SK-N-SH treated with all-trans-retinoic acid at 6 μM for 48 hours (cell line): ENCODE measurements at regions not wholly inside any gene's neighbourhood (a gene's known extent, or its start where the extent isn't known, plus 50 kb on each side); places are given as distances from the start of the nearest gene placed in this dataset.

Experiments
- ATAC-seq: fragments of 200-7000 bp; cut with Tn5 transposase; 3 replicates; pipeline ENCODE4 v1.9.1; 2020; ENCODE audit warnings: mild to moderate bottlenecking, moderate library complexity
- ARNTL ChIP-seq: fragments of 450-650 bp; formaldehyde crosslinking; IDR thresholded peaks from 2 replicates; pipeline ENCODE4 v1.5.0; 2020; ENCODE audit warnings: low read depth, mild to moderate bottlenecking, moderate library complexity, borderline replicate concordance
- BACH2 ChIP-seq: fragments of 250-450 bp; sonication (Bioruptor Pico); IDR thresholded peaks from 2 replicates; pipeline ENCODE4 v1.9.0; 2021; ENCODE audit warnings: mild to moderate bottlenecking, borderline replicate concordance
- CSDC2 ChIP-seq: fragments of 250-450 bp; sonication (Bioruptor Pico); IDR thresholded peaks from 2 replicates; pipeline ENCODE4 v1.5.0; 2020; ENCODE audit warnings: mild to moderate bottlenecking, moderate library complexity
- ESRRG ChIP-seq: fragments of 250-450 bp; sonication (Bioruptor Pico); IDR thresholded peaks from 2 replicates; pipeline ENCODE4 v1.6.1; 2021; ENCODE audit warnings: mild to moderate bottlenecking
- GLIS3 ChIP-seq: fragments of 250-450 bp; sonication (Bioruptor Pico); IDR thresholded peaks from 2 replicates; pipeline ENCODE4 v1.5.0; 2020; ENCODE audit warnings: mild to moderate bottlenecking, moderate library complexity
- ISL1 ChIP-seq: fragments of 250-450 bp; sonication (Bioruptor Pico); IDR thresholded peaks from 2 replicates; pipeline ENCODE4 v2.1.2; 2022; ENCODE audit warnings: mild to moderate bottlenecking, moderate library complexity
- OSR1 ChIP-seq: fragments of 250-450 bp; sonication (Bioruptor Pico); IDR thresholded peaks from 2 replicates; pipeline ENCODE4 v1.8.0; 2022; ENCODE audit warnings: moderate library complexity, mild to moderate bottlenecking, inconsistent platforms
- RARB ChIP-seq: fragments of 250-450 bp; sonication (Bioruptor Pico); IDR thresholded peaks from 2 replicates; pipeline ENCODE4 v1.8.0; 2021; ENCODE audit warnings: mild to moderate bottlenecking, moderate library complexity
- SNAI2 ChIP-seq: fragments of 250-450 bp; sonication (Bioruptor Pico); IDR thresholded peaks from 2 replicates; pipeline ENCODE4 v1.5.0; 2020; ENCODE audit warnings: mild to moderate bottlenecking, moderate library complexity
- TCF4 ChIP-seq: fragments of 250-450 bp; sonication (Bioruptor Pico); IDR thresholded peaks from 2 replicates; pipeline ENCODE4 v1.8.0; 2021; ENCODE audit warnings: mild to moderate bottlenecking, moderate library complexity, borderline replicate concordance
- TOX ChIP-seq: fragments of 250-450 bp; sonication (Bioruptor Pico); IDR thresholded peaks from 2 replicates; pipeline ENCODE4 v1.8.0; 2021; ENCODE audit warnings: mild to moderate bottlenecking, moderate library complexity, borderline replicate concordance
- ZFP3 ChIP-seq: fragments of 250-450 bp; sonication (Bioruptor Pico); IDR thresholded peaks from 2 replicates; pipeline ENCODE4 v1.5.0; 2020; ENCODE audit warnings: mild to moderate bottlenecking, moderate library complexity
- ZFP30 ChIP-seq: fragments of 450-650 bp; formaldehyde crosslinking; IDR thresholded peaks from 2 replicates; pipeline ENCODE4 v1.5.0; 2022; ENCODE audit warnings: mild to moderate bottlenecking, moderate library complexity
- ZNF565 ChIP-seq: fragments of 450-650 bp; formaldehyde crosslinking; conservative IDR thresholded peaks from 2 replicates; pipeline ENCODE4 v1.5.0; 2020; ENCODE audit warnings: low read depth, mild to moderate bottlenecking, moderate library complexity
- ZNF70 ChIP-seq: fragments of 450-650 bp; formaldehyde crosslinking; IDR thresholded peaks from 2 replicates; pipeline ENCODE4 v1.5.0; 2020; ENCODE audit warnings: mild to moderate bottlenecking, moderate library complexity
- ZNF8 ChIP-seq: fragments of 450-650 bp; formaldehyde crosslinking; IDR thresholded peaks from 2 replicates; pipeline ENCODE4 v1.5.0; 2020; ENCODE audit warnings: mild to moderate bottlenecking, moderate library complexity
- TF ChIP-seq, protein P1 (sequence below): fragments of 250-450 bp; sonication (Bioruptor Pico); IDR thresholded peaks from 2 replicates; pipeline ENCODE4 v1.5.1; 2020; ENCODE audit warnings: low read depth, mild to moderate bottlenecking, moderate library complexity
- TF ChIP-seq, protein P2 (sequence below): fragments of 250-450 bp; sonication (Bioruptor Pico); IDR thresholded peaks from 2 replicates; pipeline ENCODE4 v1.8.0; 2020; ENCODE audit warnings: mild to moderate bottlenecking, moderate library complexity, borderline replicate concordance
- TF ChIP-seq, protein P3 (sequence below): fragments of 250-450 bp; sonication (Bioruptor Pico); IDR thresholded peaks from 2 replicates; pipeline ENCODE4 v1.5.0; 2020; ENCODE audit warnings: mild to moderate bottlenecking, moderate library complexity
- TF ChIP-seq, protein P4 (sequence below): fragments of 250-450 bp; sonication (Bioruptor Pico); IDR thresholded peaks from 2 replicates; pipeline ENCODE4 v1.5.1; 2021; ENCODE audit warnings: mild to moderate bottlenecking, moderate library complexity

DNA sequence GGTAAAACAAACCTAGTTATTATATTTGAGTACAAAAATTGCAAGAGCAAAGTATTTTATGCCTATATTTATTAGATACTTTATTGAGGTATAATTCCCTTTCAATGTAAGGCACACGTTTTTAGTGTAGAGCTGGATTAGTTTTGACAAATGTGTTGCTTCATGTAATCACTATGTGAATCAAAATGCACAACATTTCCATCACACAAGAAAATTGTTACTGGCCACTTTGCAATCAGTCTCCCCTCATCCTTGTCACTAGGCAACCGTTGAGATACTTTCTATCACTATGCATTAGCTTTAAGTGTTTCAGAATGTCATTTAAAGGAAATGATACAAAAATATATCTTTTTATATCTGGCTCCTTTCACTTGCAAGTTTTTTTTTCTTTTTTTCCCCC is 531.0 kb downstream of the CCER1 start:
- TF ChIP-seq, protein P1, sequence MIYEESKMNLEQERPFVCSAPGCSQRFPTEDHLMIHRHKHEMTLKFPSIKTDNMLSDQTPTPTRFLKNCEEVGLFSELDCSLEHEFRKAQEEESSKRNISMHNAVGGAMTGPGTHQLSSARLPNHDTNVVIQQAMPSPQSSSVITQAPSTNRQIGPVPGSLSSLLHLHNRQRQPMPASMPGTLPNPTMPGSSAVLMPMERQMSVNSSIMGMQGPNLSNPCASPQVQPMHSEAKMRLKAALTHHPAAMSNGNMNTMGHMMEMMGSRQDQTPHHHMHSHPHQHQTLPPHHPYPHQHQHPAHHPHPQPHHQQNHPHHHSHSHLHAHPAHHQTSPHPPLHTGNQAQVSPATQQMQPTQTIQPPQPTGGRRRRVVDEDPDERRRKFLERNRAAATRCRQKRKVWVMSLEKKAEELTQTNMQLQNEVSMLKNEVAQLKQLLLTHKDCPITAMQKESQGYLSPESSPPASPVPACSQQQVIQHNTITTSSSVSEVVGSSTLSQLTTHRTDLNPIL (CRISPR knock-in tag): no peak
- ATAC-seq: no peak

DNA sequence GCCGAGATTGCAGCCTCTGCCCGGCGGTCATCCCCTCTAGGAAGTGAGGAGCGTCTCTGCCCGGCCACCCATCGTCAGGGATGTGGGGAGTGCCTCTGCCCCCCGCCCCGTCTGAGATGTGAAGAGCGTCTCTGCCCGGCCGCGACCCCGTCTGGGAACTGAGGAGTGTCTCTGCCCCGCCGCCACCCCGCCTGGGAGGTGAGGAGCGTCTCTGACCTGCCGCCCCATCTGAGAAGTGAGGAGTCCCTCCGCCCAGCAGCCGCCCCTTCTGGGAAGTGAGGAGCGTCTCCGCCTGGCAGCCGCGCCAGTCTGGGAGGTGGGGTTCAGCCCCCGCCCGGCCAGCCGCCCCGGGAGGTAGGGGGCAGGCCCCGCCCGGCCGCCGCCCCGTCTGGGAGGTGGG is 544.0 kb downstream of the CCER1 start:
- no peak for ATAC-seq
- TF ChIP-seq, protein P2, sequence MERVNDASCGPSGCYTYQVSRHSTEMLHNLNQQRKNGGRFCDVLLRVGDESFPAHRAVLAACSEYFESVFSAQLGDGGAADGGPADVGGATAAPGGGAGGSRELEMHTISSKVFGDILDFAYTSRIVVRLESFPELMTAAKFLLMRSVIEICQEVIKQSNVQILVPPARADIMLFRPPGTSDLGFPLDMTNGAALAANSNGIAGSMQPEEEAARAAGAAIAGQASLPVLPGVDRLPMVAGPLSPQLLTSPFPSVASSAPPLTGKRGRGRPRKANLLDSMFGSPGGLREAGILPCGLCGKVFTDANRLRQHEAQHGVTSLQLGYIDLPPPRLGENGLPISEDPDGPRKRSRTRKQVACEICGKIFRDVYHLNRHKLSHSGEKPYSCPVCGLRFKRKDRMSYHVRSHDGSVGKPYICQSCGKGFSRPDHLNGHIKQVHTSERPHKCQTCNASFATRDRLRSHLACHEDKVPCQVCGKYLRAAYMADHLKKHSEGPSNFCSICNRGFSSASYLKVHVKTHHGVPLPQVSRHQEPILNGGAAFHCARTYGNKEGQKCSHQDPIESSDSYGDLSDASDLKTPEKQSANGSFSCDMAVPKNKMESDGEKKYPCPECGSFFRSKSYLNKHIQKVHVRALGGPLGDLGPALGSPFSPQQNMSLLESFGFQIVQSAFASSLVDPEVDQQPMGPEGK: no peak
- TF ChIP-seq OSR1: no peak
- TF ChIP-seq RARB (CRISPR knock-in tag): no peak
- no peak for TF ChIP-seq TOX (CRISPR knock-in tag)
- no peak for TF ChIP-seq ZNF70 (CRISPR knock-in tag)

DNA sequence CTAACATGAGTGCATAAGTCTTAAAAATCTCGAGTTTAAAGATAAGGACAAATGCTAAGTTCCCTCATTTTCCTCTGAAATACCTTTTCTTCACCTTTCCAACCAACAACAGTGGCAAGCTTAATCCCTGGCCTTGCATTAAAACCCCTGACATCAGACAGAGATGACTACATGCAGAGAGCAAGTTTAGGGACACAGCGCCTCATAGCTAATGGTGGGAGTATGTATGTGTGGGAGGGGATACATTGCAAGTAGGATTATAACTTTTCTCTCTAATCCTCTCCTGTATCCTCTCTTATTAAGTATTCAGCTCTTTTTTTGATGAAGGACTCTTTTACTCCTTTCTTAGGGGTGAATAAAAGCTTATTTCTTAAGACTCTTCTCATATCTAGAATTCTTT is 547.1 kb downstream of the CCER1 start:
- TF ChIP-seq, protein P1 (CRISPR knock-in tag): no peak
- TF ChIP-seq, protein P3, sequence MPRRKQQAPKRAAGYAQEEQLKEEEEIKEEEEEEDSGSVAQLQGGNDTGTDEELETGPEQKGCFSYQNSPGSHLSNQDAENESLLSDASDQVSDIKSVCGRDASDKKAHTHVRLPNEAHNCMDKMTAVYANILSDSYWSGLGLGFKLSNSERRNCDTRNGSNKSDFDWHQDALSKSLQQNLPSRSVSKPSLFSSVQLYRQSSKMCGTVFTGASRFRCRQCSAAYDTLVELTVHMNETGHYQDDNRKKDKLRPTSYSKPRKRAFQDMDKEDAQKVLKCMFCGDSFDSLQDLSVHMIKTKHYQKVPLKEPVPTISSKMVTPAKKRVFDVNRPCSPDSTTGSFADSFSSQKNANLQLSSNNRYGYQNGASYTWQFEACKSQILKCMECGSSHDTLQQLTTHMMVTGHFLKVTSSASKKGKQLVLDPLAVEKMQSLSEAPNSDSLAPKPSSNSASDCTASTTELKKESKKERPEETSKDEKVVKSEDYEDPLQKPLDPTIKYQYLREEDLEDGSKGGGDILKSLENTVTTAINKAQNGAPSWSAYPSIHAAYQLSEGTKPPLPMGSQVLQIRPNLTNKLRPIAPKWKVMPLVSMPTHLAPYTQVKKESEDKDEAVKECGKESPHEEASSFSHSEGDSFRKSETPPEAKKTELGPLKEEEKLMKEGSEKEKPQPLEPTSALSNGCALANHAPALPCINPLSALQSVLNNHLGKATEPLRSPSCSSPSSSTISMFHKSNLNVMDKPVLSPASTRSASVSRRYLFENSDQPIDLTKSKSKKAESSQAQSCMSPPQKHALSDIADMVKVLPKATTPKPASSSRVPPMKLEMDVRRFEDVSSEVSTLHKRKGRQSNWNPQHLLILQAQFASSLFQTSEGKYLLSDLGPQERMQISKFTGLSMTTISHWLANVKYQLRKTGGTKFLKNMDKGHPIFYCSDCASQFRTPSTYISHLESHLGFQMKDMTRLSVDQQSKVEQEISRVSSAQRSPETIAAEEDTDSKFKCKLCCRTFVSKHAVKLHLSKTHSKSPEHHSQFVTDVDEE (CRISPR knock-in tag): no peak
- TF ChIP-seq TCF4 (CRISPR knock-in tag): no peak
- TF ChIP-seq ESRRG (CRISPR knock-in tag): no peak
- TF ChIP-seq BACH2: no peak
- TF ChIP-seq TOX (CRISPR knock-in tag): no peak
- TF ChIP-seq ZFP30 (CRISPR knock-in tag): no peak
- TF ChIP-seq ARNTL (CRISPR knock-in tag): no peak
- TF ChIP-seq ZNF70 (CRISPR knock-in tag): no peak
- TF ChIP-seq ZNF8 (CRISPR knock-in tag): no peak
- no peak for TF ChIP-seq GLIS3 (CRISPR knock-in tag)
- no peak for ATAC-seq

DNA sequence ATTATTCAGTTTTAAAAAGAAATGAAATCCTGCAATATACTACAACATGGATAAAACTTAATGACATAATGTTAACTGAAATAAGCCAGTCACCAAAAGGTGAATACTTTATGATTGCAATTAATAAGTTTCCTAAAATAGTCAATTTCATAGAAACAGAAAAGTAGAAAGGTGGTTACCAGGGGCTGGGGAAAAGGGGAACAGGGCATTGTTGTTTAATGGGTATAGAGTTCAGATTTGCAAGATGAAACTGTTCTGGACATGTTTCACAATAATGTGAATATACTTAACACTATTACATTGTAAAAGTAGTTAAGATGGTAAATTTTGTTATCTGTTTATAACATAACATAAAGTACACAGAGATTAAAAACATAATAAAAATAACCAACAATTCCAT is 550.9 kb downstream of the CCER1 start:
- TF ChIP-seq CSDC2 (CRISPR knock-in tag) (no peak), ISL1 (no peak), TCF4 (CRISPR knock-in tag) (no peak), BACH2 (no peak), ZFP3 (CRISPR knock-in tag) (no peak), ZNF565 (CRISPR knock-in tag) (no peak), ZFP30 (CRISPR knock-in tag) (no peak), ESRRG (CRISPR knock-in tag) (no peak), ZNF8 (CRISPR knock-in tag) (no peak), ZNF70 (CRISPR knock-in tag) (no peak), SNAI2 (CRISPR knock-in tag) (no peak)
- TF ChIP-seq, protein P3 (CRISPR knock-in tag): no peak
- TF ChIP-seq, protein P1 (CRISPR knock-in tag): no peak
- TF ChIP-seq, protein P4, sequence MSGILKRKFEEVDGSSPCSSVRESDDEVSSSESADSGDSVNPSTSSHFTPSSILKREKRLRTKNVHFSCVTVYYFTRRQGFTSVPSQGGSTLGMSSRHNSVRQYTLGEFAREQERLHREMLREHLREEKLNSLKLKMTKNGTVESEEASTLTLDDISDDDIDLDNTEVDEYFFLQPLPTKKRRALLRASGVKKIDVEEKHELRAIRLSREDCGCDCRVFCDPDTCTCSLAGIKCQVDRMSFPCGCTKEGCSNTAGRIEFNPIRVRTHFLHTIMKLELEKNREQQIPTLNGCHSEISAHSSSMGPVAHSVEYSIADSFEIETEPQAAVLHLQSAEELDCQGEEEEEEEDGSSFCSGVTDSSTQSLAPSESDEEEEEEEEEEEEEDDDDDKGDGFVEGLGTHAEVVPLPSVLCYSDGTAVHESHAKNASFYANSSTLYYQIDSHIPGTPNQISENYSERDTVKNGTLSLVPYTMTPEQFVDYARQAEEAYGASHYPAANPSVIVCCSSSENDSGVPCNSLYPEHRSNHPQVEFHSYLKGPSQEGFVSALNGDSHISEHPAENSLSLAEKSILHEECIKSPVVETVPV (CRISPR knock-in tag): no peak
- TF ChIP-seq, all 23 proteins: peak for 0
- ATAC-seq: no peak
